H1 (cell line): ENCODE measurements at regions not wholly inside any gene's neighbourhood (a gene's known extent, or its start where the extent isn't known, plus 50 kb on each side); places are given as distances from the start of the nearest gene placed in this dataset.

Experiments
- NRF1 ChIP-seq: IDR thresholded peaks from 2 replicates; pipeline ENCODE4 v1.6.1; 2011; ENCODE audit warnings: mild to moderate bottlenecking, low read depth, low read length, improper control_type of control experiment
- TF ChIP-seq, protein P1 (sequence below): fragments of 300-600 bp; sonication (generic); IDR thresholded peaks from 2 replicates; pipeline ENCODE4 v1.7.1; 2012; ENCODE audit warnings: low read length, moderate library complexity, mild to moderate bottlenecking, inconsistent platforms; ENCODE audit not compliant: insufficient replicate concordance
- TF ChIP-seq, protein P2 (sequence below): IDR thresholded peaks from 2 replicates; pipeline ENCODE4 v1.6.1; 2011; ENCODE audit warnings: low read depth, mild to moderate bottlenecking, low read length; ENCODE audit not compliant: insufficient read depth
- TF ChIP-seq, protein P3 (sequence below): IDR thresholded peaks from 2 replicates; pipeline ENCODE4 v1.6.1; 2012; ENCODE audit warnings: low read length, inconsistent platforms

DNA sequence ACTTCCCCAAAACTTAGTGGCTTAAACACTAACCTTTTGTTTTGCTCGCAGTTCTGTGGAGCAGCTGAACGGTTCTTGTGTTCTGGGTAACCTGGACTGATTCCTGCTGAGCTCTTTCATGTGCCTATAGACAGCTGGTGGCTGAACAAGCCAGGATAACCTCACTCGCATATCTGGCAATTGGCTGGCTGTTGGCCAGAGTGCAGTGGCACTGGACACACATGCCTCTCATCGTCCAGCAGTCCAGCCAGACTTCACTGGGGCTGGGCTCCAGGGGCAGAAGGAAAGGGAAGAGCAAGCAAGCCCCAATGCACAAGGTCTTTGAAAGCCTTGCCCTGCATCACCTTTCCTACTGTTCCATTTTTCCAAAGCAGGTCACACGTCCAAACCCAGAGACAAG is 53.6 kb upstream of the GATA2 start (continued):
- TF ChIP-seq, protein P1, sequence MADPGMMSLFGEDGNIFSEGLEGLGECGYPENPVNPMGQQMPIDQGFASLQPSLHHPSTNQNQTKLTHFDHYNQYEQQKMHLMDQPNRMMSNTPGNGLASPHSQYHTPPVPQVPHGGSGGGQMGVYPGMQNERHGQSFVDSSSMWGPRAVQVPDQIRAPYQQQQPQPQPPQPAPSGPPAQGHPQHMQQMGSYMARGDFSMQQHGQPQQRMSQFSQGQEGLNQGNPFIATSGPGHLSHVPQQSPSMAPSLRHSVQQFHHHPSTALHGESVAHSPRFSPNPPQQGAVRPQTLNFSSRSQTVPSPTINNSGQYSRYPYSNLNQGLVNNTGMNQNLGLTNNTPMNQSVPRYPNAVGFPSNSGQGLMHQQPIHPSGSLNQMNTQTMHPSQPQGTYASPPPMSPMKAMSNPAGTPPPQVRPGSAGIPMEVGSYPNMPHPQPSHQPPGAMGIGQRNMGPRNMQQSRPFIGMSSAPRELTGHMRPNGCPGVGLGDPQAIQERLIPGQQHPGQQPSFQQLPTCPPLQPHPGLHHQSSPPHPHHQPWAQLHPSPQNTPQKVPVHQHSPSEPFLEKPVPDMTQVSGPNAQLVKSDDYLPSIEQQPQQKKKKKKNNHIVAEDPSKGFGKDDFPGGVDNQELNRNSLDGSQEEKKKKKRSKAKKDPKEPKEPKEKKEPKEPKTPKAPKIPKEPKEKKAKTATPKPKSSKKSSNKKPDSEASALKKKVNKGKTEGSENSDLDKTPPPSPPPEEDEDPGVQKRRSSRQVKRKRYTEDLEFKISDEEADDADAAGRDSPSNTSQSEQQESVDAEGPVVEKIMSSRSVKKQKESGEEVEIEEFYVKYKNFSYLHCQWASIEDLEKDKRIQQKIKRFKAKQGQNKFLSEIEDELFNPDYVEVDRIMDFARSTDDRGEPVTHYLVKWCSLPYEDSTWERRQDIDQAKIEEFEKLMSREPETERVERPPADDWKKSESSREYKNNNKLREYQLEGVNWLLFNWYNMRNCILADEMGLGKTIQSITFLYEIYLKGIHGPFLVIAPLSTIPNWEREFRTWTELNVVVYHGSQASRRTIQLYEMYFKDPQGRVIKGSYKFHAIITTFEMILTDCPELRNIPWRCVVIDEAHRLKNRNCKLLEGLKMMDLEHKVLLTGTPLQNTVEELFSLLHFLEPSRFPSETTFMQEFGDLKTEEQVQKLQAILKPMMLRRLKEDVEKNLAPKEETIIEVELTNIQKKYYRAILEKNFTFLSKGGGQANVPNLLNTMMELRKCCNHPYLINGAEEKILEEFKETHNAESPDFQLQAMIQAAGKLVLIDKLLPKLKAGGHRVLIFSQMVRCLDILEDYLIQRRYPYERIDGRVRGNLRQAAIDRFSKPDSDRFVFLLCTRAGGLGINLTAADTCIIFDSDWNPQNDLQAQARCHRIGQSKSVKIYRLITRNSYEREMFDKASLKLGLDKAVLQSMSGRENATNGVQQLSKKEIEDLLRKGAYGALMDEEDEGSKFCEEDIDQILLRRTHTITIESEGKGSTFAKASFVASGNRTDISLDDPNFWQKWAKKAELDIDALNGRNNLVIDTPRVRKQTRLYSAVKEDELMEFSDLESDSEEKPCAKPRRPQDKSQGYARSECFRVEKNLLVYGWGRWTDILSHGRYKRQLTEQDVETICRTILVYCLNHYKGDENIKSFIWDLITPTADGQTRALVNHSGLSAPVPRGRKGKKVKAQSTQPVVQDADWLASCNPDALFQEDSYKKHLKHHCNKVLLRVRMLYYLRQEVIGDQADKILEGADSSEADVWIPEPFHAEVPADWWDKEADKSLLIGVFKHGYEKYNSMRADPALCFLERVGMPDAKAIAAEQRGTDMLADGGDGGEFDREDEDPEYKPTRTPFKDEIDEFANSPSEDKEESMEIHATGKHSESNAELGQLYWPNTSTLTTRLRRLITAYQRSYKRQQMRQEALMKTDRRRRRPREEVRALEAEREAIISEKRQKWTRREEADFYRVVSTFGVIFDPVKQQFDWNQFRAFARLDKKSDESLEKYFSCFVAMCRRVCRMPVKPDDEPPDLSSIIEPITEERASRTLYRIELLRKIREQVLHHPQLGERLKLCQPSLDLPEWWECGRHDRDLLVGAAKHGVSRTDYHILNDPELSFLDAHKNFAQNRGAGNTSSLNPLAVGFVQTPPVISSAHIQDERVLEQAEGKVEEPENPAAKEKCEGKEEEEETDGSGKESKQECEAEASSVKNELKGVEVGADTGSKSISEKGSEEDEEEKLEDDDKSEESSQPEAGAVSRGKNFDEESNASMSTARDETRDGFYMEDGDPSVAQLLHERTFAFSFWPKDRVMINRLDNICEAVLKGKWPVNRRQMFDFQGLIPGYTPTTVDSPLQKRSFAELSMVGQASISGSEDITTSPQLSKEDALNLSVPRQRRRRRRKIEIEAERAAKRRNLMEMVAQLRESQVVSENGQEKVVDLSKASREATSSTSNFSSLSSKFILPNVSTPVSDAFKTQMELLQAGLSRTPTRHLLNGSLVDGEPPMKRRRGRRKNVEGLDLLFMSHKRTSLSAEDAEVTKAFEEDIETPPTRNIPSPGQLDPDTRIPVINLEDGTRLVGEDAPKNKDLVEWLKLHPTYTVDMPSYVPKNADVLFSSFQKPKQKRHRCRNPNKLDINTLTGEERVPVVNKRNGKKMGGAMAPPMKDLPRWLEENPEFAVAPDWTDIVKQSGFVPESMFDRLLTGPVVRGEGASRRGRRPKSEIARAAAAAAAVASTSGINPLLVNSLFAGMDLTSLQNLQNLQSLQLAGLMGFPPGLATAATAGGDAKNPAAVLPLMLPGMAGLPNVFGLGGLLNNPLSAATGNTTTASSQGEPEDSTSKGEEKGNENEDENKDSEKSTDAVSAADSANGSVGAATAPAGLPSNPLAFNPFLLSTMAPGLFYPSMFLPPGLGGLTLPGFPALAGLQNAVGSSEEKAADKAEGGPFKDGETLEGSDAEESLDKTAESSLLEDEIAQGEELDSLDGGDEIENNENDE = no peak
- TF ChIP-seq, protein P2, sequence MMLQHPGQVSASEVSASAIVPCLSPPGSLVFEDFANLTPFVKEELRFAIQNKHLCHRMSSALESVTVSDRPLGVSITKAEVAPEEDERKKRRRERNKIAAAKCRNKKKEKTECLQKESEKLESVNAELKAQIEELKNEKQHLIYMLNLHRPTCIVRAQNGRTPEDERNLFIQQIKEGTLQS = no peak
- TF ChIP-seq, protein P3, sequence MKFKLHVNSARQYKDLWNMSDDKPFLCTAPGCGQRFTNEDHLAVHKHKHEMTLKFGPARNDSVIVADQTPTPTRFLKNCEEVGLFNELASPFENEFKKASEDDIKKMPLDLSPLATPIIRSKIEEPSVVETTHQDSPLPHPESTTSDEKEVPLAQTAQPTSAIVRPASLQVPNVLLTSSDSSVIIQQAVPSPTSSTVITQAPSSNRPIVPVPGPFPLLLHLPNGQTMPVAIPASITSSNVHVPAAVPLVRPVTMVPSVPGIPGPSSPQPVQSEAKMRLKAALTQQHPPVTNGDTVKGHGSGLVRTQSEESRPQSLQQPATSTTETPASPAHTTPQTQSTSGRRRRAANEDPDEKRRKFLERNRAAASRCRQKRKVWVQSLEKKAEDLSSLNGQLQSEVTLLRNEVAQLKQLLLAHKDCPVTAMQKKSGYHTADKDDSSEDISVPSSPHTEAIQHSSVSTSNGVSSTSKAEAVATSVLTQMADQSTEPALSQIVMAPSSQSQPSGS = no peak
- no peak for TF ChIP-seq NRF1
